H9 (cell line): ENCODE measurements at regions not wholly inside any gene's neighbourhood (a gene's known extent, or its start where the extent isn't known, plus 50 kb on each side); places are given as distances from the start of the nearest gene placed in this dataset.

Source experiments
- DNase-seq: peaks from one replicate; pipeline ENCODE4 v3.0.0-alpha.2; 2017
- H2AFZ ChIP-seq: one replicate; pipeline ENCODE4 v1.6.1; 2013; ENCODE audit warnings: mild to moderate bottlenecking, low read length, control low read depth, moderate library complexity
- H2AK5ac ChIP-seq: 2 replicates; pipeline ENCODE4 v1.6.1; 2013; ENCODE audit warnings: low read length, control low read depth, mixed read lengths; ENCODE audit not compliant: insufficient read length
- H2BK120ac ChIP-seq: one replicate; pipeline ENCODE4 v1.6.1; 2013; ENCODE audit warnings: low read depth, mild to moderate bottlenecking, low read length, control low read depth, inconsistent platforms; ENCODE audit not compliant: poor library complexity, severe bottlenecking
- H2BK12ac ChIP-seq: 2 replicates; pipeline ENCODE4 v1.6.1; 2013; ENCODE audit warnings: low read length, control low read depth, mixed read lengths, low read depth; ENCODE audit not compliant: insufficient read length
- H2BK15ac ChIP-seq: 2 replicates; pipeline ENCODE4 v1.6.1; 2013; ENCODE audit warnings: low read depth, low read length, control low read depth
- H2BK20ac ChIP-seq: one replicate; pipeline ENCODE4 v1.6.1; 2013; ENCODE audit warnings: low read depth, mild to moderate bottlenecking, low read length, control low read depth, inconsistent platforms; ENCODE audit not compliant: poor library complexity, severe bottlenecking
- H2BK5ac ChIP-seq: 2 replicates; pipeline ENCODE4 v1.6.1; 2013; ENCODE audit warnings: low read length, control low read depth, mixed read lengths; ENCODE audit not compliant: insufficient read length
- H3K14ac ChIP-seq: 2 replicates; pipeline ENCODE4 v1.6.1; 2013; ENCODE audit warnings: low read length, control low read depth; ENCODE audit not compliant: insufficient read depth
- H3K18ac ChIP-seq: 2 replicates; pipeline ENCODE4 v1.6.1; 2013; ENCODE audit warnings: low read depth, mild to moderate bottlenecking, mixed read lengths, low read length, control low read depth; ENCODE audit not compliant: insufficient read length
- H3K23ac ChIP-seq: 2 replicates; pipeline ENCODE4 v1.6.1; 2013; ENCODE audit warnings: low read length, control low read depth, mixed read lengths, low read depth; ENCODE audit not compliant: insufficient read length
- H3K23me2 ChIP-seq: 2 replicates; pipeline ENCODE4 v1.6.1; 2013; ENCODE audit warnings: low read depth, mild to moderate bottlenecking, mixed read lengths, low read length, control low read depth; ENCODE audit not compliant: insufficient read length, poor library complexity, severe bottlenecking
- H3K27ac ChIP-seq: 2 replicates; pipeline ENCODE4 v1.5.1; 2013; ENCODE audit warnings: low read length, control low read depth, mixed read lengths, low read depth; ENCODE audit not compliant: insufficient read length
- H3K27me3 ChIP-seq: 2 replicates; pipeline ENCODE4 v1.6.1; 2013; ENCODE audit warnings: low read length, control low read depth, inconsistent platforms; ENCODE audit not compliant: insufficient read depth
- H3K4ac ChIP-seq: 2 replicates; pipeline ENCODE4 v1.6.1; 2013; ENCODE audit warnings: low read depth, mild to moderate bottlenecking, control low read depth, inconsistent platforms, low read length, moderate library complexity
- H3K4me1 ChIP-seq: 2 replicates; pipeline ENCODE4 v1.6.1; 2013; ENCODE audit warnings: low read length, control low read depth, inconsistent platforms; ENCODE audit not compliant: insufficient read depth
- H3K4me2 ChIP-seq: 2 replicates; pipeline ENCODE4 v1.6.1; 2013; ENCODE audit warnings: low read length, control low read depth, mixed read lengths; ENCODE audit not compliant: insufficient read length, insufficient read depth
- H3K56ac ChIP-seq: 2 replicates; pipeline ENCODE4 v1.6.1; 2013; ENCODE audit warnings: low read depth, mild to moderate bottlenecking, mixed read lengths, low read length, control low read depth; ENCODE audit not compliant: insufficient read length
- H3K79me1 ChIP-seq: 2 replicates; pipeline ENCODE4 v1.6.1; 2013; ENCODE audit warnings: low read depth, mild to moderate bottlenecking, moderate library complexity, low read length, control low read depth, inconsistent platforms; ENCODE audit not compliant: insufficient read depth, poor library complexity, severe bottlenecking
- H3K79me2 ChIP-seq: 2 replicates; pipeline ENCODE4 v1.6.1; 2013; ENCODE audit warnings: low read length, control low read depth, inconsistent platforms; ENCODE audit not compliant: insufficient read depth
- H3K9ac ChIP-seq: 2 replicates; pipeline ENCODE4 v1.6.1; 2013; ENCODE audit warnings: low read length, control low read depth, mixed read lengths; ENCODE audit not compliant: insufficient read length; ENCODE audit errors: extremely low read depth
- H3K9me3 ChIP-seq: one replicate; pipeline ENCODE4 v1.6.1; 2013; ENCODE audit warnings: low read depth, low read length, inconsistent platforms; ENCODE audit not compliant: control insufficient read depth
- H3T11ph ChIP-seq: one replicate; pipeline ENCODE4 v1.6.1; 2013; ENCODE audit warnings: mild to moderate bottlenecking, low read length, control low read depth, inconsistent platforms
- H4K20me1 ChIP-seq: one replicate; pipeline ENCODE4 v1.6.1; 2013; ENCODE audit not compliant: control insufficient read depth, insufficient read length, insufficient read depth
- H4K5ac ChIP-seq: 2 replicates; pipeline ENCODE4 v1.6.1; 2013; ENCODE audit warnings: low read depth, mild to moderate bottlenecking, mixed read lengths, low read length, control low read depth; ENCODE audit not compliant: insufficient read length
- H4K8ac ChIP-seq: replicated peaks from 2 replicates; pipeline ENCODE4 v1.6.1; 2013; ENCODE audit warnings: low read length, control low read depth, mixed read lengths, low read depth; ENCODE audit not compliant: insufficient read length
- H4K91ac ChIP-seq: 2 replicates; pipeline ENCODE4 v1.6.1; 2013; ENCODE audit warnings: low read depth, mild to moderate bottlenecking, moderate library complexity, mixed read lengths, low read length, control low read depth; ENCODE audit not compliant: insufficient read length
- H3K27ac Mint-ChIP-seq, 3 experiments: 2 replicates in 2 of 3; 3 replicates in 1 of 3; pipeline ENCODE4 v1.8.0; 2020 to 2021; ENCODE audit warnings: mixed read lengths in 3 of 3, mild to moderate bottlenecking in 1 of 3, moderate library complexity in 1 of 3
- H3K27me3 Mint-ChIP-seq: 2 replicates; pipeline ENCODE4 v1.8.0; 2021; ENCODE audit warnings: low read depth, mild to moderate bottlenecking, moderate library complexity, mixed read lengths
- H3K36me3 Mint-ChIP-seq, 3 experiments: 2 replicates in 2 of 3; 3 replicates in 1 of 3; pipeline ENCODE4 v1.8.0; 2020 to 2021; ENCODE audit warnings: low read depth in 3 of 3, mixed read lengths in 3 of 3; ENCODE audit not compliant: insufficient read depth in 1 of 3
- H3K4me1 Mint-ChIP-seq, 2 experiments: 2 replicates each; pipeline ENCODE4 v1.8.0; 2020; ENCODE audit warnings: mixed read lengths in 2 of 2
- H3K4me3 Mint-ChIP-seq, 2 experiments: 2 replicates in 1 of 2; 3 replicates in 1 of 2; pipeline ENCODE4 v1.8.0; 2020 to 2021; ENCODE audit warnings: mild to moderate bottlenecking in 2 of 2, mixed read lengths in 2 of 2, moderate library complexity in 1 of 2
- H3K9me3 Mint-ChIP-seq, 2 experiments: 2 replicates in 1 of 2; 3 replicates in 1 of 2; pipeline ENCODE4 v1.8.0; 2020; ENCODE audit warnings: mild to moderate bottlenecking in 2 of 2, mixed read lengths in 2 of 2, moderate library complexity in 1 of 2
- WGBS: extraction: QIAGEN DNeasy Blood & Tissue Kit; methylation state at CpG from one replicate; pipeline ENCODE4 v1.1.7; 2013; ENCODE audit warnings: missing lambda C conversion rate, low lambda C conversion rate, mixed read lengths; ENCODE audit not compliant: insufficient read length; ENCODE audit errors: extremely low coverage; 5-methylcytosine and 5-hydroxymethylcytosine counted together
- TF ChIP-seq, protein P1 (sequence below): fragments of 200-600 bp; sonication (generic); conservative IDR thresholded peaks from 3 replicates; pipeline ENCODE4 v1.8.0; 2021; ENCODE audit warnings: antibody characterized with exemption, mild to moderate bottlenecking

DNA sequence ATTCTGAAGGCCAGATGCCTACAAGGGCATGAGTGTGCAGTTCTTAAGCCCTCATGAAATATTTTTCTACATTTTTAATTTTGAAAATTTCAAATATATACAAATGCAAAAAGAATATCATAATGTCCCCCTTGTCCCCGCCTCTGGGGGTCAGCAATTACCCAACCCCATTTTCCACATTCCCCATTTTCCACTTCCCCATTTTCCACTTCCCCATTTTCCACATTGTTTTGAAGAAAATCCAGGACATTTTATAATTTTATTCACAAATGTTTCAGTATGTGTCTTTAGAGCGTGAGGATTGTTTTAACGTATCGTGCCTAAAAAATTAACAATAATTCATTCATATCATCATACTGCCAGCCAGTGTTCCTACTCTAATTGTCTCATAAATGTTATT lies 403.6 kb upstream of the RAB6C start:
- Mint-ChIP-seq H3K27ac (no peak overlapping the region), H3K4me3 (no peak overlapping the region), H3K4me1 (no peaks in the 10 kb centered on the region), H3K27me3 (peaks cover 3% of the 10 kb centered on the region; the same call in 1 of the 2 replicates), H3K36me3 (peaks cover 10 to 14% (median 14%) of the 10 kb centered on the region in 3 experiments), H3K9me3 (peaks cover 19 to 31% of the 10 kb centered on the region in 2 experiments)
- Histone ChIP-seq H3K4me2 (no peak overlapping the region), H2BK15ac (no peak overlapping the region), H2BK20ac (no peak overlapping the region), H2AFZ (no peak overlapping the region), H3K27me3 (no peaks in the 10 kb centered on the region), H3K23ac (no peak overlapping the region), H3K56ac (no peak overlapping the region), H3K9ac (no peak overlapping the region), H3K4ac (no peak overlapping the region), H2BK12ac (no peak overlapping the region), H2AK5ac (no peak overlapping the region), H3K27ac (no peak overlapping the region), H3T11ph (no peak overlapping the region), H4K8ac (no peak overlapping the region), H3K79me2 (no peaks in the 10 kb centered on the region), H3K23me2 (no peaks in the 10 kb centered on the region), H4K20me1 (no peaks in the 10 kb centered on the region), H3K18ac (no peak overlapping the region), H2BK120ac (no peak overlapping the region), H4K5ac (no peak overlapping the region), H3K79me1 (no peaks in the 10 kb centered on the region), H3K9me3 (peaks cover 1% of the 10 kb centered on the region), H3K4me1 (no peaks in the 10 kb centered on the region), H4K91ac (no peak overlapping the region), H3K14ac (no peak overlapping the region), H2BK5ac (no peak overlapping the region)
- no peak for DNase-seq
- TF ChIP-seq, protein P1, sequence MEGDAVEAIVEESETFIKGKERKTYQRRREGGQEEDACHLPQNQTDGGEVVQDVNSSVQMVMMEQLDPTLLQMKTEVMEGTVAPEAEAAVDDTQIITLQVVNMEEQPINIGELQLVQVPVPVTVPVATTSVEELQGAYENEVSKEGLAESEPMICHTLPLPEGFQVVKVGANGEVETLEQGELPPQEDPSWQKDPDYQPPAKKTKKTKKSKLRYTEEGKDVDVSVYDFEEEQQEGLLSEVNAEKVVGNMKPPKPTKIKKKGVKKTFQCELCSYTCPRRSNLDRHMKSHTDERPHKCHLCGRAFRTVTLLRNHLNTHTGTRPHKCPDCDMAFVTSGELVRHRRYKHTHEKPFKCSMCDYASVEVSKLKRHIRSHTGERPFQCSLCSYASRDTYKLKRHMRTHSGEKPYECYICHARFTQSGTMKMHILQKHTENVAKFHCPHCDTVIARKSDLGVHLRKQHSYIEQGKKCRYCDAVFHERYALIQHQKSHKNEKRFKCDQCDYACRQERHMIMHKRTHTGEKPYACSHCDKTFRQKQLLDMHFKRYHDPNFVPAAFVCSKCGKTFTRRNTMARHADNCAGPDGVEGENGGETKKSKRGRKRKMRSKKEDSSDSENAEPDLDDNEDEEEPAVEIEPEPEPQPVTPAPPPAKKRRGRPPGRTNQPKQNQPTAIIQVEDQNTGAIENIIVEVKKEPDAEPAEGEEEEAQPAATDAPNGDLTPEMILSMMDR, result no peak
- no CpG with 5 or more reads among the region's 4 CpGs for WGBS
